ENCODE measurements at regions not wholly inside any gene's neighbourhood (a gene's known extent, or its start where the extent isn't known, plus 50 kb on each side); places are given as distances from the start of the nearest gene placed in this dataset.

- TF ChIP-seq CTCF (IDR thresholded peaks at IDR 0.05; ENCODE audit: insufficient read depth, low read length, poor library complexity, severe bottlenecking), result no peak
- no peak for TF ChIP-seq EZH2phosphoT487 (conservative IDR thresholded peaks at IDR 0.05; ENCODE audit: low read length)
These were observed 229.6 kb upstream of the C1orf174 start for GRCh38 chr1:4129693-4130092.
